Middle frontal gyrus (tissue), 1 donor: ENCODE measurements at regions not wholly inside any gene's neighbourhood (a gene's known extent, or its start where the extent isn't known, plus 50 kb on each side); places are given as distances from the start of the nearest gene placed in this dataset.
A peak's percentile ranks its signal among the peaks of the same experiment; 100 is the strongest.
"Not testable (repeated sequence)": the region's sequence is repeated elsewhere in the genome, so short reads cannot be mapped to it uniquely, and the experiment has no call there.

ENCODE experiments used
- DNase-seq: peaks from one replicate; pipeline ENCODE4 v3.0.0-alpha.2; 2015; ENCODE audit warnings: low spot score; ENCODE audit errors: extremely low spot score

- DNase-seq: no peak
Measured at GRCh38 chr10:124324856-124325632, 93.7 kb downstream of the OAT start.

- no peak for DNase-seq
Measured at GRCh38 chr10:124324451-124324850, 94.3 kb downstream of the OAT start.

GRCh38 chr10:124323806-124324205 is 94.9 kb downstream of the OAT start:
- no peak for DNase-seq

GRCh38 chr10:124323111-124323725 is 95.5 kb downstream of the OAT start:
- DNase-seq: no peak

DNA sequence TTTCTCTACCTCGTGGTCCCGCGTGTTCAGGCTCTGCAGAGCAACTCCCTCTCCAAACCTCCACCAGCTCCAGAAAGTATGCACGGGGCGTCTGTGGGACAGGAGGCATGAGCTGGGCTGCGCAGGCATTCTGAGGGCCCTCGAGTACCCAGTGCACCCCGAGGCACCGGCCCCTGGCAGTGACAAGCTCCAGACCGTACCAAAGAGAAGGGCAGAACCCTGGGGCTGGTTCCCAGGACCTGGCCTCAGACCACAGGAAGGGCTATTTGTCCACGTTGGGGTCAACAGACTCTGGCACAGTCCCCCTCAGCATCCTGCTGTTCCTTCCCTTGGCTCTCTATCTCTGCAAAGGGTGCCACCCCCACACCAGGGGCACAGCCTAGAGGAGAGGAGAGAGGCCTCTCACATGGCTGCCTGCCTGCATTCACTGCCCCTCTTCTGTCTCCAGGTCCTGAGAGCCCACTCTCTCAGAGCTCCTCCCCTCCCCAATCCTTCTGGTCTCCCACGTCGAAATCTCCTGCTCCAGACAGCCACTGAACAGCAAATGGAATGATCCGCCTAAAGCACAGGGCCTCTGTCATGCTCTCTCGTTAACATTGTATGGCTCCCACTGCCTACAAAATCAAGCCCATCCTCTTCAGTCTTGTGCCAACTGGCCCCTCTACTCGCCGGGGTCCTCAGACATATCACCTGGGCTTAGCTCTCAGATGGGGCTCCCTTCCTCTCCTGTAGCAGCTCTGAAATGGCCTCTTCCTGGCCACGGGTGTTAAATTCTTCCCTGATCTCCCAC is 96.3 kb downstream of the OAT start:
- DNase-seq: no peak

GRCh38 chr10:124321433-124322089 is 97.2 kb downstream of the OAT start:
- DNase-seq: no peak

- DNase-seq: no peak
Measured at GRCh38 chr10:124320778-124321432, 97.8 kb downstream of the OAT start.

GRCh38 chr10:124319926-124320391 is 98.8 kb downstream of the OAT start:
- DNase-seq: no peak

- not testable (repeated sequence) for DNase-seq
Measured at GRCh38 chr10:124319520-124319919, 99.2 kb downstream of the OAT start.

DNA sequence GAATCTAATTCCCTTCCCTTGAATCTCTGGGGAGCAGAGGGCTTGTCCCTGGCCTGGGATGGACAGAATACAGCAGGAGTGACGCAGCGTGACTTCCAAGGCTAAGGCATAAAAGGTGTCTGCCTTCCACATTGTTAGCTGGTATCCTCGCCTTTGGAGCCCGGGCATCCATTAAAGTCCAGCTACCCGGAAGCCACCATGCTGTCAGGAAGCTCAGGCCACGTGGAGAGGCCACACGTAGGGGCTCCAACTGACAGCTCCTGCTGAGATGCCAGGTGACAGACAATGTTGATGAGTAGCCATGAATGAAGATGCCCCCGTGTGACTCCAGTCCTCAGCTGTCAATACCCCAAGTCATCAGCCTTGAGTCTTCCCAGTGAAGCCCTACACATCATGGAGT is 99.9 kb downstream of the OAT start:
- no peak for DNase-seq

DNA sequence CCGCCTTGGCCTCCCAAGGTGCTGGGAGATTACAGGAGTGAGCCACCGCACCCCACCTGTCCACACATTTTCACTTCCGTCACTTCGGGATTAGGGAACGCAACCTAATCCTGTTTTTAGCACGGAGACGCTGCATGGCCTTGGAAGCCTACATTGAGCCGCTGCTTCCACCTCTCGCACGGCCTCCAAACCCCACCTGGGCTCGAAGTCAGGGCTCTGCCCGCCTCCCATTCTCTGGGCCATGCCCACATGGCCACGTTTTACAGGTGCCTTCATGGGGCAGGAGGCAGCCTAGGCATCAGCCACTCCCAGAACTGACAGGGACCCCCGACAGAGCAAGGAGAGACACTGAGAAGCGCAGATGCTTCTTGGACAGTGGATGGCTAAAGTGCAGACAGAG is 100.6 kb downstream of the OAT start:
- DNase-seq: no peak

DNA sequence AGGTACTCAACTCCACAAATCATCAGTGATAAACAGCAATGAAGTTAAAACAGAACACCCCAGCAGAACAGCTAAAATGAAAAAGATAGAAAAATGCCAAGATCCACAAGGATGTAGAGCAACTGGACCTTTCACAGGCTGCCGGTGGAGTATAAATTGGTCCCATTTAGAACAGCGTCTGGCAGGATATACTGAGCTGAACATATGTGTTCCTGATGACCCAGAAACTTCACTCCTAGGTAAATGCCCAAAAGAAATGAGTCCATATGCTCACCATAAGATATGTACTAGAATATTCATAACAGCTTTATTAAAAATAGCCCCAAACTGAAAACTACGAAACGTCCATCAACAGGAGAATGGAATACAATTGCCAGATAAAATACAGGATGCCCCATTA is 102.4 kb downstream of the OAT start:
- DNase-seq: no peak

GRCh38 chr10:124315591-124316270 is 103.0 kb downstream of the OAT start:
- no peak for DNase-seq

DNA sequence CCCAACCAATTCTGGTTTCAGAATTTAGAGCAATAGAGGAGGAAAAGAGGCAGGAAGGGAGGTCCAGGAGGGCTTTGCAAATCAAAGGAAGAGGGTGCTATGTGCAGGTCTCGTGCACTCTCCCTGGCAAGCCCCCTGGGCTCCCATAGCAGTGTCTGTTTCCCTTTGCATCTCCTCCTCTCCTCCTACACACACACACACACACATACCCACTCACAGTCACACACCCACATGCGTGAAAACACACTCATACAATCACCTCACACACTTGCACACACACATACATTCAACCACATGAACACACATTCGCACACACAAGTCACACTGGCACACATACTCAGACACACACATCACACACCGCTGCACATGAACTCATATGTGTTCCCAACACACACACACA is 105.3 kb downstream of the OAT start:
- no peak for DNase-seq

- no peak for DNase-seq
Measured at GRCh38 chr10:124308811-124309210, 109.9 kb downstream of the OAT start.

DNA sequence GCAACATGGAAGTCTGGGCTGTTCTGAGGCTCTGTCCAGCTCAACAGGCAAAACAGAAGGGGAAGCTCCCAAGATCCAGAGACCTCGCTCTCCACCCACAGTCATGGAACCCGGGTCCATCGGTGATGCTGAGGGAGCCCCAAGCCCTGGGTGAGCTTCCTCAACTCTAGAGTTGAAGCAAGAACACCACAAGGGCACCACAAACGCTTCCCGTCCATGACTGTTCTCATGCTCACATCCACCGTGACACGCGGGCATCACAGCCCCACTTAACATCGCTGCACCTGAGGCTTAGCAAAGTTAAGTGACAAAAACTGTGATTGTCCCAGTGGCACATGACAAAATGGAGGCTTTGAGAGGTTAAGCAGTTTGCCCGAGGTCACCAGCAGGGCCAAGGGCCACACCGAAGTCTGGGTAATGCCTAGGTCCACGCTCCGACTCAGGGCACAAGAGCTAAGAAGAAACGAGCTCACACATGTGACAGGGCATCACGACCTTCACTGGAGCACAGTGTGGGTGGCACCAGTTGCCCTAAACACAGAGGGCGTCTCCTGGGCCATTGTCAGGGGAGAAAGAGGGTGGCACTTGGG is 110.6 kb downstream of the OAT start:
- DNase-seq: no peak

DNA sequence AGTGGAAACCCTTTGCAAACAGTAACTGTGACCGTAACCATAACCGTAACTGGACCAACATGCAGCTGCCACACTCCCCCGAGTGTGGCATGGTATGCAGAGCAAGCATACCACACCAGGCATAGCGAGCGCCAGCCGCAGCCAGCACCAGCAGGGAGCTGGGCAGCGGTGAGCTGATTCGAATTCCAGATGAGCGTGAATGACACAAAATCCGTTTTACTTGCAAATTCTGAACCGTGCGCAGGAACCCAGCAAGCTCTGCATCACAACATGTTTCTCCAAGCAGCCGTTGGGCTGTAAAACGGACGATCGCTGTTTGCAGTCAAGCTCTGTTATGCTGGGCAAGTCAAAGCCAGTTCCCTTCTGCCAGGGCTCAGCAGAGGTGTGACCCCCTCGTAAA is 111.1 kb downstream of the OAT start:
- DNase-seq: no peak

GRCh38 chr10:124306922-124307371 is 111.8 kb downstream of the OAT start:
- DNase-seq: peak; percentile 8

GRCh38 chr10:124306520-124306919 is 112.2 kb downstream of the OAT start:
- DNase-seq: no peak

DNA sequence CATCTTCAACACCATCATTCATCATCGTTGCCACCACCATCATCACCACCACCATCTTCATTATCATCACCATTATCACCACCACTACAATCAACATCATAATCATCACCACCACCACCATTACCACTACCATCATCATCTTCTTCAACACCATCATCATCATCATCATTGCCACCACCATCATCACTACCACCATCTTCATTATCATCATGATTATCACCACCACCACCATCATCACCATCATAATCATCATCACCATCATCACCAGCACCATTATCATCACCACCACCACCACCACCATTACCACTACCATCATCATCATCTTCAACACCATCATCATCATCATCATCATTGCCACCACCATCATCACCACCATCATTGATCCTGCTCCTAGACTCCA is 112.7 kb downstream of the OAT start:
- no peak for DNase-seq
